Mucosa of descending colon (tissue), 3 donors: ENCODE measurements at regions not wholly inside any gene's neighbourhood (a gene's known extent, or its start where the extent isn't known, plus 50 kb on each side); places are given as distances from the start of the nearest gene placed in this dataset.

Experiments
- ATAC-seq: fragments of 200-7000 bp; cut with Tn5 transposase; one replicate; pipeline ENCODE4 v1.9.1; 2020; ENCODE audit warnings: mild to moderate bottlenecking, moderate library complexity
- DNase-seq, 3 donors: peaks; one replicate each; pipeline ENCODE4 v3.0.0-alpha.2; 2020
- H3K36me3 ChIP-seq: fragments of 200-600 bp; one replicate; pipeline ENCODE4 v1.8.0; 2021; ENCODE audit warnings: low read depth, mild to moderate bottlenecking
- H3K4me1 ChIP-seq: fragments of 200-600 bp; one replicate; pipeline ENCODE4 v1.8.0; 2021; ENCODE audit warnings: low read depth, mild to moderate bottlenecking
- H3K4me3 ChIP-seq: fragments of 200-600 bp; one replicate; pipeline ENCODE4 v1.8.0; 2021; ENCODE audit warnings: mild to moderate bottlenecking
- H3K9me3 ChIP-seq: fragments of 200-600 bp; one replicate; pipeline ENCODE4 v1.8.0; 2021; ENCODE audit warnings: mild to moderate bottlenecking
- CTCF ChIP-seq: fragments of 200-600 bp; IDR thresholded peaks from one replicate; pipeline ENCODE4 v1.8.0; 2022; ENCODE audit warnings: antibody characterized with exemption, mild to moderate bottlenecking
- intact Hi-C, 2 donors: fragments of 100-400 bp; cut with DNase I in 1 of 2; cut with micrococcal nuclease in 1 of 2; formaldehyde crosslinking; loops; one replicate each; pipeline versions ENCODE4 v1.11.0 to v1.11.1; 2022; cut with DNase I, micrococcal nuclease
- donor health status: DM: no; HTN: no; CAD: no; lungs with moderate emphysema.
- donor health status: DM: no; HTN: no; CAD: no.
- donor health status: DM: no; HTN: yes; CAD: no.

DNA sequence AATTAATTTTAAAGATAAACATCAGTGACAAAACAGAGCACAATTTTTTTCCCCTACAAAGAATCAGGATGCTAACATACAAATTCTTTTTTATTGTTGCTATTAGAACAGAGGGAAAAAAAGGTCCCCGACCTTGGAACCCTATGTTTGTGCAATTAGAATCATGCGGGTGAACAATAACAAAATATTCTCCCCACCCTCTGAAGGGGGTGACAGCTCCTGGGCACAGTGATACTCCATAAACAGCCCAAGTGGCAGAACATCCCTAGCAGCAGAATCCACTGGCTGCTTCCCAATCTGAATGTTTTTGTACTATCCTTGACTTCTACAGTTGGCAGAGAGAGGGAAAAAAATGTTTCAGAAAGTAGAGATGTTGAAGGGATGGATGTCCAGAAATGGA is 87.7 kb upstream of the TLL1 start:
- H3K4me3 ChIP-seq = no peak overlapping the region
- intact Hi-C loops = no loop called here
- DNase-seq (no peak), ATAC-seq (no peak)
- no peaks in the 10 kb centered on the region for H3K9me3 ChIP-seq
- H3K4me1 ChIP-seq = no peaks in the 10 kb centered on the region
- TF ChIP-seq CTCF = no peak
- H3K36me3 ChIP-seq = no peaks in the 10 kb centered on the region

GRCh38 chr4:165787516-165788274 is 85.3 kb upstream of the TLL1 start:
- intact Hi-C loops = no loop called here
- Histone ChIP-seq H3K36me3 (no peaks in the 10 kb centered on the region), H3K9me3 (no peaks in the 10 kb centered on the region), H3K4me1 (no peaks in the 10 kb centered on the region), H3K4me3 (no peak overlapping the region)
- no peak for DNase-seq
- ATAC-seq = no peak
- TF ChIP-seq CTCF = no peak

DNA sequence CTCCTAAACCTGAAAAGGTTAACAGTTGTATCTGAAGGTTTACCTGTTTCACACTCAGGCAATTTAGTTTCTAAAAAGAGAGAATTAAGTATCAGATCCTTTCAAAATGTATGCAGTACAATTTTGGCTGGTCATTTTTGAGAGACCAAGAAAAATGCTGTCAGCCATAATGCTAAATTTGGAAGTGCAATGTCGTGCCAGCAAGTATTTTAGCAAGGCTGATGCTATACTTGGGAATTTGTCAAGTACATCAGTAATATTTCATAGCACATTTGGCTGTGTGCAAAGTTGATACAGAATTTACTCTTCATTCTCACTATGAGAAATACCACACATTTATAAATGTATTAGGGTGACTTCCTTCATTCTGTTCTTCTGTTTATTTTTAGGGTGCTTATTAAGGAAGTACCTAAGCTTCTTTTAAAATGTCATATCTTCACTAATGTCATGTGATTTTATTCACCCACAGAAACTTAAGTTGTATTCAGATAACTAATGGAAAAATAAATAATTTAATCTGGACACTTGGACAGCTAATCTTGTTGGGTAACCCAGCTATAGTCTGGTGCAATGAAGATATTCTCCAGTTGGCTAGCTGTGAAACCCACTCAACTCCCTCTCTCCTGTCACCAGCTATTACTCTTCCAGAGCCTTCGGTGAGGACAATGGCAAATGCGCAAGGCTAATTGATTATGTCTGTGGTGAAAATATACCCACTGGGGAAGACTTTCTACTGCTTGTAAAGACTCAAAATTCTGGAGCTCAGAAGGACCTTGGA is 84.2 kb upstream of the TLL1 start:
- Histone ChIP-seq H3K36me3 (no peaks in the 10 kb centered on the region), H3K9me3 (no peaks in the 10 kb centered on the region), H3K4me3 (no peak overlapping the region), H3K4me1 (no peaks in the 10 kb centered on the region)
- DNase-seq = no peak
- intact Hi-C loops = no loop called here
- ATAC-seq = no peak
- no peak for TF ChIP-seq CTCF

GRCh38 chr4:165793236-165793635 is 79.8 kb upstream of the TLL1 start:
- intact Hi-C loops = no loop called here
- no peak for ATAC-seq
- Histone ChIP-seq H3K4me1 (no peaks in the 10 kb centered on the region), H3K36me3 (no peaks in the 10 kb centered on the region), H3K9me3 (no peaks in the 10 kb centered on the region), H3K4me3 (no peak overlapping the region)
- no peak for DNase-seq
- no peak for TF ChIP-seq CTCF

DNA sequence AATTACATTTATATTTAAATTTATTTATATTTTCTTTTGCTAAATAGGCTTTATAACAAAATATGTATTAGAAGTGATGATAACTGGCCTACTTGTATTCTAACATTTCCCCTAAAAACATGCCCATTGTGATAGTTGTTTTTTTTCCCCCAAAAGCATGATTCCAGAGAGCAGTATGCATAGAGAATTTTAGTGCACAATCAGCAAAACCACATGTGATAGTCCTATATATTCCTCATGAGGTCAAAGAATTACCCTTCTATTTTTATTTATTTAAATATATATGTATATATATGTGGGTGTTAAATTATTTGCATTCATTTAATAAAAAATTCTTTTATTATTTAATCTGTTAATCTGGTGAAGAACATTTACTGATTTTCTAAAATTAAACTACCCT is 78.2 kb upstream of the TLL1 start:
- DNase-seq (no peak), ATAC-seq (no peak)
- Histone ChIP-seq H3K9me3 (no peaks in the 10 kb centered on the region), H3K4me1 (no peaks in the 10 kb centered on the region), H3K36me3 (no peaks in the 10 kb centered on the region), H3K4me3 (no peak overlapping the region)
- no peak for TF ChIP-seq CTCF
- intact Hi-C loops = no loop called here
